ENCODE measurements at regions not wholly inside any gene's neighbourhood (a gene's known extent, or its start where the extent isn't known, plus 50 kb on each side); places are given as distances from the start of the nearest gene placed in this dataset.

GRCh38 chr2:146503366-146503765, 1341.5 kb upstream of the ACVR2A start:
- Histone ChIP-seq H3K79me2 (ENCODE audit: low read depth) (no peaks in the 10 kb centered on the region), H3K9me3 (ENCODE audit: insufficient read depth, low read depth) (no peaks in the 10 kb centered on the region), H4K20me1 (ENCODE audit: insufficient read depth) (no peaks in the 10 kb centered on the region), H3K4me3 (no peak overlapping the region), H3K9me2 (ENCODE audit: insufficient read depth) (no peaks in the 10 kb centered on the region), H3K36me3 (ENCODE audit: low read depth) (no peaks in the 10 kb centered on the region), H3K27me3 (ENCODE audit: insufficient read depth, low read depth) (no peaks in the 10 kb centered on the region), H3K4me1 (replicated peaks; ENCODE audit: insufficient read depth) (no peaks in the 10 kb centered on the region), H3K27ac (no peak overlapping the region), H3K4me2 (no peak overlapping the region), H3F3A (ENCODE audit: insufficient read depth, low read depth) (no peaks in the 10 kb centered on the region), H2AFZ (no peak overlapping the region)
- DNase-seq, result no peak
- BruUV-seq (replicated peaks), result no TSS peak
- intact Hi-C loops (cut with micrococcal nuclease; ENCODE audit: unreplicated experiment), result no loop called here
- POLR2A ChIA-PET (ENCODE audit: unreplicated experiment), result no interaction called here
- CTCF ChIA-PET, result interaction anchor here (0.6 kb wide), 1 partner anchor 146 kb away, joined by 3 read pairs; no protein-coding TSS in a partner anchor
- TF ChIP-seq EZH2 (IDR thresholded peaks at IDR 0.05; ENCODE audit: low read depth), result no peak
- TF ChIP-seq CTCF (conservative IDR thresholded peaks at IDR 0.05), result no peak

- CTCF ChIA-PET, result no interaction called here
- TF ChIP-seq EZH2 (IDR thresholded peaks at IDR 0.05; ENCODE audit: low read depth), result no peak
- no peak for TF ChIP-seq CTCF (conservative IDR thresholded peaks at IDR 0.05)
These were observed 1348.6 kb upstream of the ACVR2A start for GRCh38 chr2:146496248-146496647.

GRCh38 chr2:146489386-146489785, 1355.4 kb upstream of the ACVR2A start:
- TF ChIP-seq EZH2 (IDR thresholded peaks at IDR 0.05; ENCODE audit: low read depth) (no peak), CTCF (conservative IDR thresholded peaks at IDR 0.05) (no peak)
- POLR2A ChIA-PET (ENCODE audit: unreplicated experiment), result no interaction called here
- CTCF ChIA-PET, result no interaction called here
- Histone ChIP-seq H3K36me3 (ENCODE audit: low read depth) (no peaks in the 10 kb centered on the region), H3K4me3 (no peak overlapping the region), H3K4me2 (no peak overlapping the region), H3K9me2 (ENCODE audit: insufficient read depth) (no peaks in the 10 kb centered on the region), H3F3A (ENCODE audit: insufficient read depth, low read depth) (no peaks in the 10 kb centered on the region), H3K27me3 (ENCODE audit: insufficient read depth, low read depth) (no peaks in the 10 kb centered on the region), H3K4me1 (replicated peaks; ENCODE audit: insufficient read depth) (no peaks in the 10 kb centered on the region), H3K9me3 (ENCODE audit: insufficient read depth, low read depth) (no peaks in the 10 kb centered on the region), H2AFZ (no peak overlapping the region), H3K27ac (no peak overlapping the region), H4K20me1 (ENCODE audit: insufficient read depth) (no peaks in the 10 kb centered on the region), H3K79me2 (ENCODE audit: low read depth) (no peaks in the 10 kb centered on the region)
- no peak for DNase-seq
- no TSS peak for BruUV-seq (replicated peaks)
- intact Hi-C loops (cut with micrococcal nuclease; ENCODE audit: unreplicated experiment), result no loop called here

More at GRCh38 chr2:146496248-146496647, 1348.6 kb upstream of the ACVR2A start:
- Histone ChIP-seq H2AFZ (no peak overlapping the region), H3K79me2 (ENCODE audit: low read depth) (no peaks in the 10 kb centered on the region), H3K9me3 (ENCODE audit: insufficient read depth, low read depth) (no peaks in the 10 kb centered on the region), H3K9me2 (ENCODE audit: insufficient read depth) (no peaks in the 10 kb centered on the region), H3K27me3 (ENCODE audit: insufficient read depth, low read depth) (no peaks in the 10 kb centered on the region), H4K20me1 (ENCODE audit: insufficient read depth) (no peaks in the 10 kb centered on the region), H3F3A (ENCODE audit: insufficient read depth, low read depth) (no peaks in the 10 kb centered on the region), H3K4me3 (no peak overlapping the region), H3K27ac (no peak overlapping the region), H3K4me1 (replicated peaks; ENCODE audit: insufficient read depth) (no peaks in the 10 kb centered on the region), H3K4me2 (peak overlapping the region; percentile 13; the same call in 1 of the 2 replicates), H3K36me3 (ENCODE audit: low read depth) (no peaks in the 10 kb centered on the region)
- no TSS peak for BruUV-seq (replicated peaks)
- POLR2A ChIA-PET (ENCODE audit: unreplicated experiment), result no interaction called here
- DNase-seq, result no peak
- intact Hi-C loops (cut with micrococcal nuclease; ENCODE audit: unreplicated experiment), result no loop called here
